HG03571 (cell line): ENCODE measurements at regions not wholly inside any gene's neighbourhood (a gene's known extent, or its start where the extent isn't known, plus 50 kb on each side); places are given as distances from the start of the nearest gene placed in this dataset.

ENCODE experiments used
- ATAC-seq: cut with Tn5 transposase; IDR thresholded peaks from one replicate; pipeline ENCODE4 v1.9.1; 2021; ENCODE audit not compliant: unreplicated experiment

DNA sequence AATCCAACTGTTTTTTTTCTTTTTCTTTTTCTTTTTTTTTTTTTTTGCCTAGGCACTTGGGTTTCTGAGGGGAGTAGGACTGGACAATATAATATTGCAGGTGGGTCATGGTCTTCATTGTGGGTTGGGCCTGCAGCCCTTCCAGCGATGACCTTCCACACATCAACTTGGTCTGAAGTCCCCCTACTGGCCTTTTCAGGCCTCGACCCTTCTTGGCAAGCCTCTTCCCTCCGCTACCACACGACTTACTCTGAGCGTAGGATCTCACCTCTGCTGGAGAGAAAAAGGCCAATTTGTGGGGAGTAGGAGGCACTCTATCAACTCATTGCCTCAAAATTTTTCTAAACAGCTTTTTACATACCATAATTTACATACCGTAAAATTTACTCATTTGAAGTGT, 51.1 kb upstream of the GRIK3 start:
- no peak for ATAC-seq

GRCh38 chr1:37089750-37090149, 55.4 kb upstream of the GRIK3 start:
- no peak for ATAC-seq

- no peak for ATAC-seq
These were observed 56.4 kb upstream of the GRIK3 start for GRCh38 chr1:37090671-37091070.

- ATAC-seq: no peak
These were observed 58.6 kb upstream of the GRIK3 start for GRCh38 chr1:37092937-37093336.

GRCh38 chr1:37094302-37094701, 60.0 kb upstream of the GRIK3 start:
- no peak for ATAC-seq

- ATAC-seq: no peak
These were observed 62.2 kb upstream of the GRIK3 start for GRCh38 chr1:37096523-37096922.

DNA sequence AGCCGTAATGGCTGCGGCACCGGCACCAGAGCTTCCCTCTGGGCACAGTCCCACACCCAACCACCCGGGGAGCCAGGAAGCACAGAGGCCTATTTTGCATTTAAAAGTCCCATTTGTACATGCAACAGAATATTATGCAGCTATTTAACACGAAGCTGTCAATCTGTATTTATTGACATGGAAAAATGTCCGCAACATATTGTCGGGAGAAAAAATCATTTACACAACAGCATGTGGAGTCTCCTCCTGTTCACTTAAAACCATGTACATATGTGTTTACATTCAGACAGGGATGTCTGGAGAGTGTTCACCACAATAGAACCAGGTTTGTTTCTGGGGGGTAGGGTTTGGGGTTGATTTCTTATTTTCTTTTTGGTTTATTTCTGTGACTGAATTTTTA, 63.4 kb upstream of the GRIK3 start:
- no peak for ATAC-seq

GRCh38 chr1:37098237-37098636, 63.9 kb upstream of the GRIK3 start:
- no peak for ATAC-seq

- no peak for ATAC-seq
These were observed 66.0 kb upstream of the GRIK3 start for GRCh38 chr1:37100310-37100709.

DNA sequence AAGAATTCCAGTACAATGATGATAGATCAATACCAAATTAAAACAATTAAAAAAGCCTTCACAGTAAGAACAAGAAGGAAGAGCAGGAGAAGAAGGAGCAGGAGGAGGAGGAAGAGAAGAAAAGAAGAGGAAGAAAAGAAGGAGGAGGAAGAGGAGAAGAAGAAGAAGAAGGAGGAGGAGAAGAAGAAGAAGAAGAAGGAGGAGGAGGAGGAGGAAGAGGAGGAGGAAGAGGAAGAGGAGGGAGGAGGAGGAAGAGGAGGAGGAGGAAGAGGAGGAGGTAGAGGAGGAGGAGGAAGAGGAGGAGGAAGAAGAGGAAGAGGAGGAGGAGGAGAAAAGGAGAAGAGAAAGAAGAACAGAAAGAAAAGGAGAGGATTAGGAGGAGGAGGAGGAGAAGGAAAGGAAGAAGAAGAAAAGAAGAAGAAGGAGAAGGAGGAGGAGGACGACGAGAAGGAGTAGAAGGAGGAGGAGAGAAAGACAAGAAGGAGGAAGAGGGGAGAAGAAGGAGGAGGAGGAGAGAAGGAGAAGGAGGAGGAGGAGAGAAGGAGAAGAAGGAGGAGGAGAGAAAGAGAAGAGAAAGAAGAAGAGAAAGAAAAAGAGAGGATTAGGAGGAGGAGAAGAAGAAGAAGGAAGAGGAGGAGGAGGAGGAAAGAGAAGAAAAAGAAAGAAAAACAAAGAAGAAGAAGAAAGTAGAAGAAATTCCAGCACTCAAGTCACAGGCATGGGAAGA, 68.5 kb upstream of the GRIK3 start:
- no peak for ATAC-seq

GRCh38 chr1:37105911-37106310, 71.6 kb upstream of the GRIK3 start:
- ATAC-seq: no peak

- no peak for ATAC-seq
These were observed 73.0 kb upstream of the GRIK3 start for GRCh38 chr1:37107153-37107907.

GRCh38 chr1:37108596-37109188, 74.4 kb upstream of the GRIK3 start:
- ATAC-seq: no peak

DNA sequence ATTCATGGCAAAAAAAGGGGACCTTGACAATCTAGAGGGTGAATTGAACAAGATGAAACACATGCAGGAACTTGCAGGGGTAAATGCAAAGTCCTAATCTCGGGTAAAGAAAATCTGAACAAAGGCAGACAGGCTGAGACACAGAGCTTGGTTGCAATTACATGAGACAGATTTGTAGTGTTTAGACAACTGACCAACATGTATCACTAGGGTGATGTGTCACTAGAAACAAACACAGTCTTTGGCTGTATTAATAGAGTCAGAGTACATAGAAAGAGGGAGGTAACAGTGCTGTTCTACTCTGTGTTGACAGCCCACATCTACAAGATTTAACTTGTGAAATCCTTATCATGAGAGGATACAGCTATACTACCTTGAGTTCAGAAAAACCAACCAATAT, 78.1 kb upstream of the GRIK3 start:
- no peak for ATAC-seq

GRCh38 chr1:37113285-37113997, 79.1 kb upstream of the GRIK3 start:
- ATAC-seq: no peak

- ATAC-seq: no peak
These were observed 84.5 kb upstream of the GRIK3 start for GRCh38 chr1:37118790-37119189.

DNA sequence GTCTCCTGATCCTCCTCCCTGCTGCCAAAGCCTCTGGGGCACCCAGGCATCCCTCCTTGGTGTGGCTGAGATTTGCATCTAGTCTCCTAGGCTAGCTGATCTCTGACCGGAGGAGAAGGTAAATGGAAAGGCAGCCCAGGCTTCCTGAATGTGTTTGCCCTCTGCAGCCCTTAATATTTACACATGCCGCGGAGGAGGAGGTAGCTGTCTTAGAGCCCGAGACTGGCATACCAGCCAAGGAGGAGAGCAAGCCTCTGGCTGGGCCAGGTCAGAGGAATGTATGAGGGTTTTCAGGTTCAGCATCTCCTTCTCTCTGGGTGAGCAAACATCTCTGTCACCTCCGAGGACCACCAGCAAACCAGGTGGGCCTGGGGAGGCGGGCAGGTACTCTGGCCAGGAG, 86.0 kb upstream of the GRIK3 start:
- no peak for ATAC-seq

GRCh38 chr1:37123276-37124115, 89.2 kb upstream of the GRIK3 start:
- ATAC-seq: no peak

GRCh38 chr1:37124501-37124900, 90.2 kb upstream of the GRIK3 start:
- ATAC-seq: no peak

GRCh38 chr1:37125295-37125694, 91.0 kb upstream of the GRIK3 start:
- ATAC-seq: no peak

DNA sequence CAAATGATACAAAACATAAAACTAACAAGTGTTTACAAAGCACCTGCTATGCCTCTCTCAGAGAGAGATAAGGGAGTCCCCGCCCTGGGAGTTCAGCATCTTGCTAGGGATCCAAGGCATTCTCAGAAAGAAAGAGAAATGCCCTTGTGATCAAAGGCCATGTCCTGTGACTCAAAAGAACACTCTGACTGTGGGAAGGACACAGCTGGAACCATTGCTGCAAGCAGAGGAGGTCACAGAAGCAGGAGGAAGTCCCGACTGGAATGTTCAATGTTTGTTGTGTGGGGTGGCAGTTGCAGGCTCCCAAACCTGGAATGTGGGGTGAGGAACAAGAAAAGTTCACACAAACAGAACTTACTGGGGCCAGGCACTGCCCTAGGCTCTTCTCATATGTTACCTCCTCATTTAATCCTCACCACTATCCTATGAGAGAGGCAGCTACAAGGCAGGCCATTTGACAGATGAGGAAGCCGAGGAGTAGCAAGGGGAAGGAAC, 93.0 kb upstream of the GRIK3 start:
- ATAC-seq: no peak
